Keratinocyte (primary cell): ENCODE measurements at regions not wholly inside any gene's neighbourhood (a gene's known extent, or its start where the extent isn't known, plus 50 kb on each side); places are given as distances from the start of the nearest gene placed in this dataset.
"Not testable (repeated sequence)": the region's sequence is repeated elsewhere in the genome, so short reads cannot be mapped to it uniquely, and the experiment has no call there.

Experiments
- DNase-seq: peaks from one replicate; pipeline ENCODE4 v3.0.0-alpha.2; 2011; ENCODE audit warnings: low read depth, missing footprints, low spot score
- FAIRE-seq: peaks from 2 replicates; lab custom pipeline; 2011; peaks lifted over from hg19 to GRCh38; lab: Jason Lieb, UNC
- H2AFZ ChIP-seq: 2 replicates; pipeline ENCODE4 v1.6.0; 2012; ENCODE audit warnings: low read length, control low read depth, inconsistent platforms; ENCODE audit not compliant: control insufficient read depth
- H3K27ac ChIP-seq: 2 replicates; pipeline ENCODE4 v1.5.1; 2011; ENCODE audit warnings: low read length; ENCODE audit not compliant: control insufficient read depth, insufficient read depth
- H3K27me3 ChIP-seq: 3 replicates; pipeline ENCODE4 v1.6.0; 2011; ENCODE audit warnings: low read length; ENCODE audit not compliant: control insufficient read depth, insufficient read depth; ENCODE audit errors: extremely low read depth
- H3K36me3 ChIP-seq, 2 experiments: 2 replicates in 1 of 2; 3 replicates in 1 of 2; pipeline ENCODE4 v1.5.1; 2011; ENCODE audit warnings: low read length in 2 of 2, mild to moderate bottlenecking in 1 of 2; ENCODE audit not compliant: control insufficient read depth in 2 of 2, insufficient read depth in 2 of 2; ENCODE audit errors: extremely low read depth in 1 of 2
- H3K4me1 ChIP-seq: 3 replicates; pipeline ENCODE4 v1.5.1; 2011; ENCODE audit warnings: low read length; ENCODE audit not compliant: control insufficient read depth, insufficient read depth; ENCODE audit errors: extremely low read depth
- H3K4me2 ChIP-seq: 3 replicates; pipeline ENCODE4 v1.6.0; 2011; ENCODE audit warnings: low read depth, low read length; ENCODE audit not compliant: control insufficient read depth, insufficient read depth; ENCODE audit errors: extremely low read depth
- H3K4me3 ChIP-seq, 3 experiments: fragments of 200-600 bp in 1 of 3; sonication (generic) in 1 of 3; 2 replicates in 2 of 3; 3 replicates in 1 of 3; pipeline ENCODE4 v1.5.1; 2011 to 2016; ENCODE audit warnings: low read length in 3 of 3, mild to moderate bottlenecking in 3 of 3, control low read depth in 2 of 3, inconsistent platforms in 1 of 3, low read depth in 1 of 3, mixed read lengths in 1 of 3, mixed run types in 1 of 3, moderate library complexity in 1 of 3; ENCODE audit not compliant: control insufficient read depth in 2 of 3, insufficient read depth in 2 of 3; ENCODE audit errors: extremely low read depth in 1 of 3
- H3K79me2 ChIP-seq: 2 replicates; pipeline ENCODE4 v1.6.0; 2012; ENCODE audit warnings: low read length; ENCODE audit not compliant: control insufficient read depth, insufficient read depth
- H3K9ac ChIP-seq: 3 replicates; pipeline ENCODE4 v1.6.0; 2011; ENCODE audit warnings: low read length; ENCODE audit not compliant: control insufficient read depth, insufficient read depth; ENCODE audit errors: extremely low read depth
- H3K9me1 ChIP-seq: 3 replicates; pipeline ENCODE4 v1.6.0; 2011; ENCODE audit warnings: low read length; ENCODE audit not compliant: control insufficient read depth, insufficient read depth; ENCODE audit errors: extremely low read depth
- H3K9me3 ChIP-seq: 2 replicates; pipeline ENCODE4 v1.5.1; 2012; ENCODE audit warnings: low read depth, low read length; ENCODE audit not compliant: control insufficient read depth
- H4K20me1 ChIP-seq: 3 replicates; pipeline ENCODE4 v1.6.0; 2011; ENCODE audit warnings: low read length; ENCODE audit not compliant: control insufficient read depth, insufficient read depth; ENCODE audit errors: extremely low read depth
- CTCF ChIP-seq, 3 experiments: IDR thresholded peaks in 1 of 3; conservative IDR thresholded peaks in 1 of 3; optimal IDR thresholded peaks in 1 of 3; 2 replicates in 2 of 3; 3 replicates in 1 of 3; pipeline versions ENCODE3 to v1.5.1; 2011; ENCODE audit warnings: low read length in 3 of 3, mild to moderate bottlenecking in 3 of 3, moderate library complexity in 2 of 3, control low read depth in 1 of 3, inconsistent platforms in 1 of 3; ENCODE audit not compliant: insufficient read depth in 2 of 3; ENCODE audit errors: extremely low read depth in 1 of 3
- EZH2 ChIP-seq: IDR thresholded peaks from one replicate; pipeline ENCODE4 v1.6.1; 2012; ENCODE audit warnings: inconsistent platforms, mild to moderate bottlenecking, low read length, moderate library complexity
- dilution Hi-C: fragments of 300-500 bp; cut with MboI; formaldehyde crosslinking; loops from one replicate; pipeline ENCODE4 v1.7.0; 2020; ENCODE audit warnings: low sequenced_read_pairs; ENCODE audit not compliant: extremely low pct_ligation_motif_present

- dilution Hi-C loops = no loop called here
These were observed 90.6 kb upstream of the ODAD2 start for GRCh38 chr10:28089467-28089866.

GRCh38 chr10:28087661-28088351 is 88.9 kb upstream of the ODAD2 start:
- H4K20me1 ChIP-seq = no peaks in the 10 kb centered on the region
- H3K4me2 ChIP-seq = no peak overlapping the region
- no peak overlapping the region for H3K4me3 ChIP-seq
- H3K79me2 ChIP-seq = no peaks in the 10 kb centered on the region
- H3K27me3 ChIP-seq = no peaks in the 10 kb centered on the region
- no peak overlapping the region for H3K27ac ChIP-seq
- H3K36me3 ChIP-seq = peaks cover 0 to 1% of the 10 kb centered on the region in 2 experiments
- no peaks in the 10 kb centered on the region for H3K4me1 ChIP-seq
- no peak overlapping the region for H3K9ac ChIP-seq
- H3K9me3 ChIP-seq = peaks cover 2% of the 10 kb centered on the region
- no peak for FAIRE-seq
- peak; percentile 23 for DNase-seq
- TF ChIP-seq EZH2 (no peak), CTCF (optimal IDR thresholded peaks at IDR 0.05 in 1 of 3, IDR thresholded peaks at IDR 0.05 in 1 of 3, conservative IDR thresholded peaks at IDR 0.05 in 1 of 3; ENCODE audit: extremely low read depth in 1 of 3, insufficient read depth in 2 of 3, low read length in 3 of 3) (no peak)
- no peak overlapping the region for H2AFZ ChIP-seq
- no peaks in the 10 kb centered on the region for H3K9me1 ChIP-seq
- dilution Hi-C loops = no loop called here

More at GRCh38 chr10:28089467-28089866, 90.6 kb upstream of the ODAD2 start:
- no peaks in the 10 kb centered on the region for H3K79me2 ChIP-seq
- H3K4me2 ChIP-seq = no peak overlapping the region
- TF ChIP-seq EZH2 (no peak), CTCF (optimal IDR thresholded peaks at IDR 0.05 in 1 of 3, IDR thresholded peaks at IDR 0.05 in 1 of 3, conservative IDR thresholded peaks at IDR 0.05 in 1 of 3; ENCODE audit: extremely low read depth in 1 of 3, insufficient read depth in 2 of 3, low read length in 3 of 3) (no peak)
- no peak overlapping the region for H3K9ac ChIP-seq
- no peak overlapping the region for H2AFZ ChIP-seq
- no peak overlapping the region for H3K4me3 ChIP-seq
- H3K27me3 ChIP-seq = no peaks in the 10 kb centered on the region
- no peaks in the 10 kb centered on the region for H3K4me1 ChIP-seq
- H4K20me1 ChIP-seq = no peaks in the 10 kb centered on the region
- H3K9me1 ChIP-seq = no peaks in the 10 kb centered on the region
- no peak overlapping the region for H3K27ac ChIP-seq
- FAIRE-seq = peak; percentile 46
- no peaks in the 10 kb centered on the region for H3K36me3 ChIP-seq
- no peak for DNase-seq
- H3K9me3 ChIP-seq = peaks cover 2% of the 10 kb centered on the region

GRCh38 chr10:28085760-28086159 is 86.9 kb upstream of the ODAD2 start:
- dilution Hi-C loops, DNase-seq, H3K9me3 ChIP-seq, FAIRE-seq, H3K4me1 ChIP-seq, H3K9ac ChIP-seq, H3K9me1 ChIP-seq, H3K4me3 ChIP-seq, H3K36me3 ChIP-seq, H3K27me3 ChIP-seq, H3K27ac ChIP-seq, H3K4me2 ChIP-seq, H2AFZ ChIP-seq, H3K79me2 ChIP-seq, H4K20me1 ChIP-seq: not testable (repeated sequence)
